ENCODE measurements at regions not wholly inside any gene's neighbourhood (a gene's known extent, or its start where the extent isn't known, plus 50 kb on each side); places are given as distances from the start of the nearest gene placed in this dataset.

- no peaks in the 10 kb centered on the region for H3K4me1 ChIP-seq (ENCODE audit: insufficient read depth)
- WGBS, 3 donors = 67 to 82% (median 67%) methylated on average over 3 of the region's 3 CpGs
- no peaks in the 10 kb centered on the region for H3K36me3 ChIP-seq
- intact Hi-C loops (cut with DNase I) = no loop called here
- H3K9me3 ChIP-seq = no peaks in the 10 kb centered on the region
- H3K4me3 ChIP-seq = no peak overlapping the region
- H3K27me3 ChIP-seq = no peaks in the 10 kb centered on the region
- no peak overlapping the region for H3K27ac ChIP-seq
- TF ChIP-seq POLR2A (IDR thresholded peaks at IDR 0.05) (no peak), EP300 (IDR thresholded peaks at IDR 0.05) (no peak)
- TF ChIP-seq, protein P1, sequence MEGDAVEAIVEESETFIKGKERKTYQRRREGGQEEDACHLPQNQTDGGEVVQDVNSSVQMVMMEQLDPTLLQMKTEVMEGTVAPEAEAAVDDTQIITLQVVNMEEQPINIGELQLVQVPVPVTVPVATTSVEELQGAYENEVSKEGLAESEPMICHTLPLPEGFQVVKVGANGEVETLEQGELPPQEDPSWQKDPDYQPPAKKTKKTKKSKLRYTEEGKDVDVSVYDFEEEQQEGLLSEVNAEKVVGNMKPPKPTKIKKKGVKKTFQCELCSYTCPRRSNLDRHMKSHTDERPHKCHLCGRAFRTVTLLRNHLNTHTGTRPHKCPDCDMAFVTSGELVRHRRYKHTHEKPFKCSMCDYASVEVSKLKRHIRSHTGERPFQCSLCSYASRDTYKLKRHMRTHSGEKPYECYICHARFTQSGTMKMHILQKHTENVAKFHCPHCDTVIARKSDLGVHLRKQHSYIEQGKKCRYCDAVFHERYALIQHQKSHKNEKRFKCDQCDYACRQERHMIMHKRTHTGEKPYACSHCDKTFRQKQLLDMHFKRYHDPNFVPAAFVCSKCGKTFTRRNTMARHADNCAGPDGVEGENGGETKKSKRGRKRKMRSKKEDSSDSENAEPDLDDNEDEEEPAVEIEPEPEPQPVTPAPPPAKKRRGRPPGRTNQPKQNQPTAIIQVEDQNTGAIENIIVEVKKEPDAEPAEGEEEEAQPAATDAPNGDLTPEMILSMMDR (IDR thresholded peaks at IDR 0.05) = no peak
- no peak for DNase-seq
Measured at GRCh38 chr12:63424671-63425070, 243.6 kb downstream of the DPY19L2 start.

- Histone ChIP-seq H3K27ac (no peak overlapping the region), H3K36me3 (no peaks in the 10 kb centered on the region), H3K4me1 (ENCODE audit: insufficient read depth) (no peaks in the 10 kb centered on the region), H3K27me3 (no peaks in the 10 kb centered on the region), H3K9me3 (no peaks in the 10 kb centered on the region), H3K4me3 (no peak overlapping the region)
- intact Hi-C loops (cut with DNase I) = no loop called here
- 82 to 86% (median 85%) methylated on average over 4 of the region's 4 CpGs for WGBS, 3 donors
- TF ChIP-seq, protein P1 (IDR thresholded peaks at IDR 0.05) = no peak
- no peak for TF ChIP-seq POLR2A (IDR thresholded peaks at IDR 0.05)
- TF ChIP-seq EP300 (IDR thresholded peaks at IDR 0.05) = no peak
- no peak for DNase-seq
Measured at GRCh38 chr12:63423839-63424238, 244.5 kb downstream of the DPY19L2 start.

- Histone ChIP-seq H3K9me3 (no peaks in the 10 kb centered on the region), H3K27me3 (no peaks in the 10 kb centered on the region), H3K36me3 (no peaks in the 10 kb centered on the region), H3K4me3 (no peak overlapping the region), H3K27ac (no peak overlapping the region), H3K4me1 (ENCODE audit: insufficient read depth) (no peaks in the 10 kb centered on the region)
- no peak for DNase-seq
- intact Hi-C loops (cut with DNase I) = no loop called here
- TF ChIP-seq, protein P1 (IDR thresholded peaks at IDR 0.05) = no peak
- TF ChIP-seq EP300 (IDR thresholded peaks at IDR 0.05) (no peak), POLR2A (IDR thresholded peaks at IDR 0.05) (no peak)
- WGBS, 3 donors = 28 to 38% (median 30%) methylated on average over 6 of the region's 6 CpGs
Measured at GRCh38 chr12:63420206-63420644, 248.1 kb downstream of the DPY19L2 start.

DNA sequence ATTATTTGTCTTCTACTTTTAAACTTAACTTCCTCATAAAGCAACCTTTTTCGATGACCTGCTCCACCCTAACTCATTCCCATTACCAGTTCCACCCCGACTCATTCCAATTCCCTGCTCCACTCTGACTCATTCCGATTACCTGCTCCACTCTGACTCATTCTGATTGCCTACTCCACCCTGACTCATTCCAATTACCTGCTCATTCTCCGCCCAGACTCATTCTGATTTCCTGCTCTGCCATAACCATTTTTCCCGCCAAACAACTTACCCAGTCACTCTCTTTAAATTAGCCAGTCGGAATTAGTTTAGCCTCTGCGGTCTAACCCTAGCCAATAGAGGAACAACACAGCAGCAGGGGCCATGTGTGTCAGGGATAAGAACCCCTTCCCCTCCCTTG is 249.1 kb downstream of the DPY19L2 start:
- DNase-seq = no peak
- H3K27ac ChIP-seq = no peak overlapping the region
- intact Hi-C loops (cut with DNase I) = no loop called here
- no peaks in the 10 kb centered on the region for H3K4me1 ChIP-seq (ENCODE audit: insufficient read depth)
- WGBS, 3 donors = 89 to 95% (median 90%) methylated on average over 7 of the region's 7 CpGs
- no peaks in the 10 kb centered on the region for H3K27me3 ChIP-seq
- no peak overlapping the region for H3K4me3 ChIP-seq
- TF ChIP-seq, protein P1 (IDR thresholded peaks at IDR 0.05) = no peak
- TF ChIP-seq POLR2A (IDR thresholded peaks at IDR 0.05) (no peak), EP300 (IDR thresholded peaks at IDR 0.05) (no peak)
- H3K36me3 ChIP-seq = no peaks in the 10 kb centered on the region
- no peaks in the 10 kb centered on the region for H3K9me3 ChIP-seq

DNA sequence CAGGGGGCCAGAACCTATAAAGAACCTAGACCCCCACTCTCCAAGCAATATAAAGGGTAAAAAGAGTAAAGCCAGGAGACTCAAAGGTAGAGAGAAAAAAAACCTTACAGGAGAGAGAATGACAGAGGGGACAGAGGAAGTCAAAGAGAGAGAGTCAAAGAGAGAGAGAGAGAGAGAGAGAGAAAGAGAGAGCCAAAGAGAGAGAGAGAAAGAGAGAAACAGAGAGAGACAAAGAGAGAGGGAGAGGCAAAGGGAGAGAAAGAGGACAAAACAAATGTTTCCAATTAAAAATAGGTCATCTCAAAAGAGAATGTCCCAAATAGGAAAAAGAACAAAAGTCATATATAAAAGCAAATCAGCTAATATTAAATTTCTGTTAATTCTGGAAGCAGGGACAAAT is 251.5 kb downstream of the DPY19L2 start:
- Histone ChIP-seq H3K36me3 (no peaks in the 10 kb centered on the region), H3K27ac (no peak overlapping the region), H3K4me3 (no peak overlapping the region), H3K4me1 (ENCODE audit: insufficient read depth) (no peaks in the 10 kb centered on the region), H3K9me3 (no peaks in the 10 kb centered on the region), H3K27me3 (no peaks in the 10 kb centered on the region)
- intact Hi-C loops (cut with DNase I) = no loop called here
- DNase-seq = no peak
- TF ChIP-seq EP300 (IDR thresholded peaks at IDR 0.05) (no peak), POLR2A (IDR thresholded peaks at IDR 0.05) (no peak)
- TF ChIP-seq, protein P1 (IDR thresholded peaks at IDR 0.05) = no peak
